GM19238 (cell line): ENCODE measurements at regions not wholly inside any gene's neighbourhood (a gene's known extent, or its start where the extent isn't known, plus 50 kb on each side); places are given as distances from the start of the nearest gene placed in this dataset.

ENCODE experiments used
- DNase-seq: peaks from one replicate; pipeline ENCODE4 v3.0.0; 2011; ENCODE audit warnings: low spot score; ENCODE audit not compliant: insufficient read length

DNA sequence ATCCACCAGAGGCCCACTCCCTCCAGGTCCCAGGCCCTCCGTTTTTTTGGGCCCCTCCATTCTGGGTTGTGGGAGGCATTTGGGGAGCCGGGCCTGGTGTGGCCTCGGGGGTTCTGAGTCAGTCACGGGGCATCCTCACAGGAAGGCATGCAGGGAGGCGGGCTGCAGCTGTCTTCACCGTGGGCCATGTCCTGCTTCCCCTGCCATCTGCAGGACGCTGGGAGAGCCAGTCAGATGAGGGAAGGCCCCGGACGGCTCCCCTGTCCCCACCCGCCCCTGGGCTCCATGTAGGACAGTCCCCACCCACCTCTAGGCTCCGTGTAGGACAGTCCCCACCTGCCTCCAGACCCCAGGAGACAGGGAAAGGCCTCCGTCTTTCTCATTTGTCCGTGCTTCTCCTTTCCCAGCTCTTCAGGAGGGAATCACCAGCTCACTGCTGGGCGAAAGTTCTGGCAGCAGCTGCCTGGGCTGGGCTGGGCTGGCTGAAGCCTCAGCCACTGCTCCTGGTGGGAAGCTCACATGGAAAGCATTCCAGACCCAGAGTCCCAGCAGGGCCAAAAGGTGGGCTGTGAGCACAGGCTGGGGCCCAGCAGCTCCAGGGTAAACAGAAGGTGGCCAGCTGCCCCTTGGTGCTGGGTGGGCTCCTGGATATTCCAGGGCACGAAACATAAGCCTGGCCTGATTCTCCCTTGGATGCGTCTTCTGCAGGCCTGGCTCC is 217.8 kb downstream of the KIF26A start:
- DNase-seq, result no peak

DNA sequence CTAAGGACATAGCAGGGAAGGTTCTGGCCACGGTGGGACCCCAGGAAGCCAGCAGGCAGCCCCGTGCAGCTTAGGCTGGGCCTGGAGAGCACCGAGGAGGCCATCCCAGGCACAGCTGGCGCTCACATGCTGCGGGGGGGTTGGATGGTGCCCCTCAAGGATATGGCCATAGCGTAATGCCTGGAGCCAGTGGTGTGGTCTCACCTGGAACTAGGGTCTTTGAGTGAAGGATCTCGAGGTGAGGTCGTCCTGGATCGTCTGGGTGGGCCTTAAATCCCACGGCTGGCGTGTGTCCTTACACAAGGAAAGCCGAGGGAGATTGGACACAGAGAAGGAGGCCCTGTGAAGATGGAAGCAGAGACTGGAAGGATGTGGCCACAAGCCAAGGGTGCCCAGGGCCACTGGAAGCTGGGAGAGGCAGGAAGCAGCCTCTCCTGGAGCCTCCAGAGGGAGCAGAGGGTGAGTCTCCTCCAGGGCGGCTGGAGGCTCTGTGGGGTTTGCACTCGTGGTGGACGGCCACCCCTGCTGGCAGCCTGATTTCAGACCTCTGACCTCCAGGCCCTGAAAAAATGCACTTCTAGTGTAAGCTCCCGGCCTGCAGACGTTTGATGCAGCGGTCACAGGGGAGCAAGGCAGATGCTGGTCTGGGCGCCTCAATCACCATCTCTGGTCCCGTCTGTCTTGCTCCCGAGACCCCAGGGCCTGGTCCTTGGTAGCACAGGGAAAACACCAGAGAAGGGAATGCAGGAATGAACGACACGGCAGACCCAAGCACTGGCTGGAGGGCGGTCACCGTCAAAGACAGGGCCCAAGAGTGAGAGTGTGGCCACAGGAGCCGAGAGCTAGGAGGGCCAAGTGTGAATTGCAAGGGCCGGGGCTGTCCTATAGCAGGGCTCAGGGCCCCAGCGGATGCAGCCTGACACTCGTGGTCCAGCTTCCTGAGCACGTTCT is 218.6 kb downstream of the KIF26A start:
- no peak for DNase-seq

DNA sequence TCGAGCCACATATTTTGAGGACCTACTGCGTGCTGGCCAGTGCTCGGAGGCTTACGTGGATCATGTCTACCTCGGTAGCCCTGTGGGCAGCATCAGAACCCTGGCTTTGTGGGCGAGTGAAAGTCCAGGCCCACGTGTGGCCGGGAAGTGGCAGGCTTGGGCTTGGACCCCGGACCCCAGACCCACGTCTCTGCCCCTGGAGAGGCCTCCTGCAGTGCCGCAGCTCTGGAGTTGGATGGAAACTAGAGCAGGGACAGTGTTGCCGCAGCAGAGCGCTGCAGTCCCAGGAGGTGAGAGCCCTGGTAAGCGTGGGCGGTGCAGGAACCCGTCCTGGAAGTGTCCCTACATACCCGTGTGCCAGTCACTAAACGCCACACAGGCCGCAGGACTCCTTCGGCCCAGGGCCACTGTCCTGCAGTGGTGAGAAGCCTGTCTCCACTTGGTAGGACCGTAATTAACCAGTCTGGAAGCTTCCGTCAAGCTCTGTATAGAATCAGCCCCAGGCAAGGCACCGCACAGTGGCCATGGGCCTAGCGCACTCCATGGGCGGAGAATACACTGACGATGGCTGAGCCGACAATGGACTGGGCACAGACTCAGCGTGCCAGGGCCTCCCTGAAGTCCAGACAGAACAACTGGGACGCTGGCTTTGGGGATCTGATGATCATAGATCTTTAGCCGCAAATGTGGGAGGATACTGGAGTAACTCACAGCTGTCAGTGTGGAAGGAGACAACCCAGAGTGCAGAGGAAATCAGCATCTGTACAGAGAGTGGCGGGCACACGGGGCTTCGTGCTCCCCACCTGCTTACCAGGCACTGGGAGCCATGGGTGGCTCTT is 219.5 kb downstream of the KIF26A start:
- DNase-seq, result no peak

DNA sequence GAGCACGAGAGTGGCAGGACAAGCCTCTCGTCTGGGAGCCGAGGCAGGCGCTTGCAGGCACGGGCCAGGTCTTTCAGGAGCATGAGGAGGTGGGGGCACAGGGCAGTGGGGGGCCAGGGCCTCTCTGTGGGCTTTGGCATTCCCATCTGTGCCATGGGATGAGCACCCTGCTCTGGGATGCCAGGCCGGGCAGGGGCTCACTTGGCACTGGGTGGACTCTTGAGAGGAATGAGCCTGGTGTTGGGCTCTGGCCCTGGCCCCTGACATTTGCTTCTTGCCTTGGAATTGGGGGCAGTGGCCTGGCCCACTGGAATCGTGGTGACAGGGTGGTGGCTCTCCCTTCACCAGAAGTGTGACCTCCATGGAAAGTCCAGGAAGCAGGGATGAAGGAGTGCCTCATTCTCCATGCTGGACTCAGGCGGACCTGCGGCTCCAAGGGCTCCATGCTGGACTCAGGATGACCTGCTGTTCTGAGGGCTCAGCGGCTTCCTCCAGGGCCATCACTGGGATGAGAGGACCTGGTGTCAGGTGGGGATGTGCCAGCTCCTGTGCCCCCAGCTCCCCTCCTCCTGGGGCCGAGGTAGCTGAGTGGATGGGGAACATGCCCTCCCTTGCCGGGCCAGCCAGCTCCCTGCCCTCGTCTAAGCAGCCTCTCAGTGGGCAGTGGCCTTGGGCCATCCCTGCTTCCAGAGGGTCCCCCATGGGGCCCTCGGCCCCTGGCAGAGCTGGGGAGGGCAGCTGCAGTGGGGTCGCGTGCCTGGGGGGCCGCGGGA is 220.3 kb downstream of the KIF26A start:
- DNase-seq, result no peak

DNA sequence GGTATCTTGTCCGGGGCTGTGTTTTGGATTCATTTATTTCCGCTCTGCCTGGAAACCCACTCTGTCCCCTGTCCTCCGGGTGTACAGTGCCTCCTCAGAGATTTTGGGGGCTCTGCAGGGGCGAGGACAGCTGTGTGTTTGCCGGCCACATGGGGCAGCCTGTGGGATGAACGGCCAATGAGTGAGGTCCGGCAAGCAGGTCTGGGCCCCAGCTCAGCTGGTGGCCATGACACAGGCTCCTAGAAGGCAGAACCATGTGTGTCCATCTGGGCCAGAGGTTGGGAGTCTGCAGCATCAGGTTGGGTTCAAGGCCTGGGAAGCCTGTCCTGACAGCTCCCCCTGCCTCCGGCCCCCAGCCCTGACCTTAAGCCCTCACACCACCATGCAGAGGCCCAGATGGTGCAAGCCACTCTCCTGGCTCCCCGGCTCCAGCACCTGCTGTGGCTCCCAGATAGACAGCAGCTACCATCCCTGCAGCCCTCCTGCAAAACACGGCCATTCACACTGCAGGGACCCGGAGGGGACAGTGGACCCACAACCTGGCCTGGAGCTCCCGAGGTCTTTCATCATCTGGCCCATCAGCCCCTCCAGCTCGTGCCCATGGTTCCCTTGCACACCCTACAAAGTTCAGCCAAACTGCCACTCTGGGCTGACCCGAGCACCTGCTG is 220.1 kb upstream of the C14orf180 start:
- DNase-seq, result no peak

DNA sequence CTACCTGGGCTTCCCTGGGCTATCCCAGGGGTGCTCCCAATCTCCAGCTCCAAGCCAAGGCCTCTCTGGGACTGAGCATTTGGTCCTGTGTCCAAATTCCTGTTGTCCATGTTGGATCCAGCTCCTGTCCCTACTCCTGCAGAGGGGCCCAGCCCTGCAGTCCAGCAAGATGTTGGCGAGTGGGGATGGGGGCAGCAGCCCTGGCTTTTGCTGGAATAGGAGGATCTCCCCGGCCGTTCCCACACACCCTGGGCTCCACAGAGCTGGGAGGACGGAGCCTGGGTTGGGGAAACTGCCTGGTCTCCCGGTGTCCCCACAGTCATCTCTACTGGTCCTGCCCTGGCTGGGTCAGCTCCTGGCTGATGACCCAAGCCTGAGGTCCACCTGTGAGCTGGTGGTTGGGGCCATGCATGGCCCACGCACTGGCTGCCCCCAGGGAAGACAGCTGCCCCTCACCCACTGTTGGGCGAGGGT is 219.6 kb upstream of the C14orf180 start:
- DNase-seq, result no peak

DNA sequence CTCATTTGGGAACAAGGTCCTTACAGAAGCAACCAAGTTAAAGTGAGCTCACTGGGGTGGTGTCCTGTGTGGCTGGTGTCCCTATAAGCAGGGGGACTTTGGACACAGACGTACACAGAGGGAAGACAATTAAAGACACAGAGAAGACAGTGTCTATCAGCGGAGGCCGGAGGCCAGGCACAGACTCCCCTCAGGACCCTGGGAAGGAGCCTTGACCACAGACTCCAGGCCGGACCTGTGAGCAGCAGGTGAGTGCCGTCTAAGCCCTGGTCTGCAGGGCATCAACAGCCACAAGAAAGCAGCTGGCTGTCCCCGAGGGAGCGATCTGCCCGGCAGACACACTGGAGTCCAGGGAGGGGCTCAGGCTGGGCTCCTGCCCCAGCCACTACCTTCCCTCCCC is 219.1 kb upstream of the C14orf180 start:
- DNase-seq, result no peak

DNA sequence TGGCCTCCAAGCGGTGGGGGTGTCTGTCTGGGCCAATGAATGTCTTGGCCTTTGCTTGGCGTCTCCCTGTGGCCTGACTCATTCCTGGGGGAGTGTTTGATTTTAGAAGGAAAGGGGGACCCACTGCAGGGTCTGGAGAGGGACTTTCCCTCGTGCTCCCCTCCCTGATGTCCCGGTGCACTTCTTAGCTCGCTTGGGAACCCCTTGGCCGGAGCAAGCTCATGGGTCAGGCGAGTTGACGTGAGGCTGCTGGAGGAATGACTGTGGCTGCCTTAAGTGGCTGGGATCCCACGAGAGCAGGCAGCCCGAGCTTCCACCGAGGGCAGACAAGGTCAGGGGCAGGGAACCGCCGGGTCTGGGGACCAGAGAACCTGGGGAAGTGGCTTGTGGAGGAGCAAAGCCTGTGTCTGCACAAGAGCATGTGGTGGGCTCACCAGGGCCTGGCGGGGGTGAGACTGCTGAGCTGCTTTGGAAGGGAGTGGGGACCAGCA is 218.4 kb upstream of the C14orf180 start:
- no peak for DNase-seq

DNA sequence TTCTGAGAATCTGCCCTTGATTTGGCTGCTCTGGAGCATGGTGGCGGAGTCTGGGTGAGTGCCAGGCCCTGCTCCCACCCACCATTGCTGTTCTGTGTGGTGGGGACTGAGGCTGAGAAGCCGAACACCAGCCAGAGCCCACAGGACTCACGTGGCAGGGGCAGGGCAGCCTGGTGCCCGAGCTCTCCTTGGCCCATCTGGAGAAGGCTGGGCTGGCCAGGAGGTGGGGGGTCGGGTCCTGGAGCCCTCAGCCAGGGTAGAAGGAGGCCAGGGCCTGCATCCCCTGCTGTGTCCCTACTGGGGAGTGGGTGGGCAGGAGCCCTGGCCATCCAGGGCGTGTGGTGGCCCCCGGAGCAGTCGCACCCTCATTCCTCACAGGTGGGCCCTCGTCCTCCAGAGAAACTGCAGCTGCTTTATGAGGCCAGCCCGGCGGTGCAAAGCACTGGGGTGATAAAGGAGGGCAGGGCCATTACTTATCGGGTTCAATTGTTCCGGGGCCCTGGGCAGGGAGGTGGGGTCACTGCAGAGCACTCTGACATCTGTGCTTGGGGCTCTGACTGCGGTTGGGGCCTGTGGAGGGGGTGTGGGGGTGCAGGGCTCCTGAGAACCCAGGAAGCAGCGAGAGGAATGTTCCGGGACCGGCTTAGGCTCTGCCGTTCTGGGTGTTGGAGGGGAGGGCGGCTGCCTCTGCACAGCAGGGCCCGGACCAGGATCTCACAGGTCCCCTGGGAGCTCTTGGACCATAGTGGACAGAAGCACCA is 217.5 kb upstream of the C14orf180 start:
- no peak for DNase-seq

DNA sequence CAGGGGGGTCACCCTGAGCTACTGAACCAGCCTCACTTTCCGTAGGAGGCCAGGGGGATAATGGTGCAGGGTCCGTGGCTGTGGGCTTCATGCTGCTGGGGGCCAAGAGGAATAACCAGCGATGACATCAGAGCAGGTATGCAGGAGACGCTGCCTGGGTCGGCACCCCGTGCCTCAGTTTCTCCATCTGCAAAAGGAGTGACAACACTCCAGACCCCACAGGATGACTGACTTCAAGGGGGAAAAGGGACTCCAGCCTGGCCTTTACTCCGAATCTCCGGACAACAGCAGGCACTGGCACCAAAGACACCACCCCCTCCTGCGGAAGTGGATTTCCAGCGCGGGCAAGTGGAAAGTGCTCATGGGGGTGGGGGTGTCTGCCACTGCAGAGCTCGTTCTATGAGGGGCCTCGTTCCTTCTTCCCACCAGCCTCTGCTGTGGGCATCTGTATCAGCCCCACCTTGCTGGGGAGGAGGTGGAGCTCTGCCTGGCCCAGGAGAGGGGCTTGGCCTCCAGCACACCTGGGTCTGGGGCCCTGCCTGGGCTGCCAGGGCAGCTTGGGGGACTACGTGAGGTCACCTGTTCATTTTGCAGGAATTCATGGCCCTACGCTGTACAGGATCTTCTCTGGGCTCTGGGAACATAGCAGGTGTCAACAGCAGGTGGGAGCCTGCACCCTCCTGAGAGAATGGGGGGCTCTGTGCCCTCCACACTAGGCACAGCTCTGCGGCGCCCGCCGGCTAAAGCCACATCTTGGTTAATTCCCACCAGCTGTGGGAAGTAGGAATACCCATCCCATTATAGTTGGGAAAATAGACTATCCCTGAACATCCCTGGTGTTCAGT is 216.6 kb upstream of the C14orf180 start:
- DNase-seq, result no peak

DNA sequence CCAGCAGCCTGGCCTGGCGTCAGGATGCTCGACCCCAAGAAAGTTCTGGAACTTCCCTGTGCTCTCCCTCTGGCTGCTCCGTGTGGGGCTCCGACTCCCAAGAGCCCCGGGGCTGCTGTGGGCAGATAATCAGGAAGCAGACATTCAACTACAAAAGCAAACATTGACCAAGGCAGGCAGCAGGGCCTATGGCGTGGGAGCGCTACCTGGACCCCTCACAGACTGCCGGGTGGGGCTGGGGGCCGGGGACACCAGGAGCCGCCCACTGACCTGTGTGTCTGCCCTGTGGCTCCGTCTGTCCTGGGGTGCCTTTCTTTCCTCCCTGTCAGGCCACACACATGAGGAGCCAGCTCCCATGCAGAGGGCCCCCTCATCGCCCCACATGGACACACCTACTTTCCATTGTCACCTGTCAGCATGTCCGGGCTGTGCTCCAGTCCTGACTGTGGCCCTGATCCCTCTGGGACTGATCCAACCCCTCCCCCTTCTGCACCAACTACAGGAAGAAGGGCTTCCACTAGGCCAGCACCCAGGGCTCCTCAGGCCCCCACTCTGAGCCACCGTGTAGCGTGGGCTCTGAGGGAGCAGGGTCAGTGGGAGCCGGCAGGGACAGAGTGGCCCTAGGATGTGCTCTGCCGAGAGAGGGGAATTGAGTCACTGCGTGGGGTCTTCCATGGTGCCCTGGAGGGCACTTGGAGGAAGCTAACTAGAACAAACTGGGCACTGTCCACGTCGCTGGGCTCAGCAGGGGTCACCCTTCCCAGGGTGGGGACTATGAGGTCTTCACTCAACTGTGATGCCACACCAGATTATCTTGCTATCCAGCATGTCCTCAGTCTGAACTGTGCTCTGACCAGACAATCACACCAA is 215.4 kb upstream of the C14orf180 start:
- DNase-seq, result no peak

DNA sequence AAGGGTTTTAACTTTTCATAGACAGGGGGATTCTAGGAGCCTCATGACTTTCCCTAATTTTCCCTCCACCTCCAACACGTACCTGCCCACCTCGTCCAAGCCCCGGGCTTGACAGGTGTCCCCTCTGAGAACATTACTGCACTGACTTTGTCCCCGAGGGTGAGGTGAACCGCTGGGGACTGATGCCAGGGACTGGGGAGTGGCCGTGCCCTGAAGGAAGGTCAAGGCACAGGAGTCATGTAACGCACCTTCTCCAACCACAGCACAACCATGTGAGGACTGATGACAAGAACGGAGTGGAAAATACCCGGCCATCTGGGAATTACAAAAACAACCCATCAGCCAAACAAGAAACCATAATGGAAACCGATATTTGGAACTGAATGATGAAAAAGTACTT is 214.7 kb upstream of the C14orf180 start:
- DNase-seq, result no peak

DNA sequence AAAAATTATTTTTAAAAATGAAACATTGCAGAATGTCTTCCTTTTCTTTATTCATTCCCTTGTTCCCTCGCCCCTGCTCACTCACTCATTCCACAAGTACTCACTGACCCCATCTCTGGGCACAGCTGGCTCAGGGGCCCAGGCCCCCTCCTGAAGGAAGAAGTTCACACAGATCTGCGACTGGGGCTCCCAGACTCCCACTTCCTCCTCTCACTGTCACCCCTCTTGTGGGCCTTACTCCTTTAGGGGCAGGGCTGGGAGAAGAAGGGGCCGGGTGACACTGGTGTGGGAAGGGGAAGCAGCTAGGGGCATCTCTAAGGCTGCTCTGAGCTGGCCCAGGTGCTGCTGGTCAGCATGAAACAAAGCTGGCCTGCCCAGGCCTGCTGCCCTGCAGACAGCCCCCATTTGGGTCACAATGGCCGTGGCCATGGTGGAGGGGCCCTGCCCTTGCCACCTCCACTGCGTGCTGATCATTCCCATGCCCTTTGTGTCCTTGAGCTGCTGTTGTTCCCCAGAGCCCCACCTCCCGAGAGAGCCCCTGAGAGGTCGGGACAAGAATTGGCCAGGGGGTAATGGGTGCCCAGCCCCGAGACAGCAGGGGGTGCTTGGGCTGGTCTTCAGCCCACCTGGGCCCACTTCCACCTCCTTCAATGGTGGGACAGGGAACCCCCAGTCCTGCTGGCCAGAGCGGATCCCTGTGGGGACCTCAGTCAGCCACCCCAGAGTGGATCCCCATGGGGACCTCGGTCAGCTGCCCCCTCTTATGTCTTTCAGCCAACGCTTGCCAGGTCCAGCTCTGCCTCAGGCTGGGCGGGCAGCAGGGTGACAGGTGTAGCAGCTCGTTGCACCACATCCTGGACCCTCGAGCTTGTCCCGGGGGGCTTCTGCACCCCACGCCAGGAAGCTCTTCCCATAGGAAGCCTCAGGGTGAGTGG is 212.4 kb upstream of the C14orf180 start:
- no peak for DNase-seq

DNA sequence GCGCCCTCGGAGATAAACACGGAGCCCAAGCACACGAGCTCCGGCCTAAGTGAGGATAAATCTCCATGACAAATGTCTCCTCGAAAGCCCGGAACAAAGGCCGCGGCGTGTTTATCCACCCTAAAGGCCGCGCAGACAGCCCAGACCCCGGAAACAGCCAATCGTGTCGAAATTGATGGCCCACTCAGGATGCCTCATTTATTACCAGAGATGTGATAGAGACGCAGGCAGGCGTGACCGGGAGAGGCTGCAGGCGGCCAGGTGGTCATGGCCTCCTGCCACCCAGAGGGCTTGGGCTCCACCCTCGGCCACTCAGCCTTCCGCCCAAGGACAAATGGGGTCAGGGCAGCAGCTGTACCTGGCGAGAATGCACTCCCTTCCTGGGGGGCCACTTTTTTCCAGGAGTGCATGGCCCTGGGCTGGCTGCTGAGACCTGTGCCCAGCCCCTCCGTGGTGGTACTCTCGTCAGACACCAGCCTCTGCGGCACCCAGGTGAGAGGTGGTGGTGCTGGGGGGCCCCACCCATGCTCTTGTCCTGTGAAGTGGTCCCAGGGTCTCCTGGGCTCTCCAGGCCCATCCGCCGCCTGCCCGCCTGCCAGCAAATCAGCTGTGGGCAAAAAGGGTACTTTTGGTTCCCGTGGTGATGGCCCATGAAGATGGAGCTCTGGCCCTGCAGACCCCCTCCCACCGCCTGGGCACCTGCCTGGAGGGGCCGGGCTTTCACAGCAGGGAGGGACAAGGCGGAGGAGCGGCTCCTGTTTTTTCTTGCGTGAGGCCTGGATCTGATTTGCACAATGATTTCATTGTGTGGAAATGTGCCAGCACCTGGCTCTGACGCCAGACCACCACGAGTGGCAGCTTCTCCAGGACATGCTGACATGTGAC is 211.5 kb upstream of the C14orf180 start:
- DNase-seq, result no peak

DNA sequence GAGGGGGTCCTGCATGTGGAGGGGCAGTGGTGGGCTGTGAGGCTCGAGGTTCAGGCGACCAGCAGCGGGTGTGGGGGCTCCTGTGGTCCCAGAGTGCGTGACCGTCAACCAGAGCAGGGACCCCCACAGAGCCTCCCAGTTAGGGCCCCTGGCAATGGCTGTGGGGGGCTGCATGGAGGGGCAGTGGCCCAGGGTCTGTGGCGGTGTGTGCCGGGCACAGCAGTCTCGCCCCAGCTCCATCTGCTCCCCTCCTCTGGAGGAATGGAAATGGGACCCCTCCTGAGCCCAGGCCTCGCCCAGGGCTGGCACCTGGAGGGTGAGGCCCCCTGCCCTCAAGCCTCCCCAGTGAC is 210.8 kb upstream of the C14orf180 start:
- DNase-seq, result no peak

DNA sequence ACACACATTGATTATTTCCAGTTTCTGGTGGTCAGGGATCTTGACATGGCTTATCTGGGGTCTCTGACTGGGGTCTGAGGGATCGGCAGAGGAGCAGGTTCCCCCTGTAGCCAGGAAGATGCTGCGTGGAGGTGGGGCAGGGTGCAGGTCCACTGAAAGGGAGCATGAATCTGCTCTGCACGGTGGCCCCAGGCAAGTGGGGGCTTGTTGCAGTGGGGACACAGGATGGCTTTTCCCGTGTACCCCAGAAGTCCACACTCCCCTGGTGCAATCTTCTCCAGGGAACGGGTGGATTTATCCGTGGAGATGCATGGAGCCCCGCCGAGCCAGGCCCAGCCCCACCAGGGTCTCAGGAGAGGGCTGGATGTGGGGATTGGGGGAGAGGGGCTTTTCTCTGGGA is 210.4 kb upstream of the C14orf180 start:
- no peak for DNase-seq
